DND-41 (cell line): ENCODE measurements at regions not wholly inside any gene's neighbourhood (a gene's known extent, or its start where the extent isn't known, plus 50 kb on each side); places are given as distances from the start of the nearest gene placed in this dataset.

Experiments used
- ATAC-seq: fragments of 200-7000 bp; cut with Tn5 transposase; 3 replicates; pipeline ENCODE4 v1.9.1; 2021; ENCODE audit warnings: low read depth; ENCODE audit not compliant: insufficient read depth
- DNase-seq: peaks from one replicate; pipeline ENCODE4 v3.0.0-alpha.2; 2020
- H2AFZ ChIP-seq: 2 replicates; pipeline ENCODE4 v1.6.0; 2012; ENCODE audit warnings: low read depth, low read length
- H3K27ac ChIP-seq: 2 replicates; pipeline ENCODE4 v1.5.1; 2012; ENCODE audit warnings: low read length, inconsistent platforms
- H3K27me3 ChIP-seq: fragments of 200-600 bp; sonication (generic); 2 replicates; pipeline ENCODE4 v1.6.0; 2012; ENCODE audit warnings: low read length, mild to moderate bottlenecking, inconsistent platforms; ENCODE audit not compliant: insufficient read depth, poor library complexity
- H3K36me3 ChIP-seq: 2 replicates; pipeline ENCODE4 v1.5.1; 2012; ENCODE audit warnings: low read length, inconsistent platforms; ENCODE audit not compliant: insufficient read depth
- H3K4me1 ChIP-seq: 2 replicates; pipeline ENCODE4 v1.5.1; 2012; ENCODE audit warnings: mild to moderate bottlenecking, low read length; ENCODE audit not compliant: insufficient read depth
- H3K4me2 ChIP-seq: 2 replicates; pipeline ENCODE4 v1.6.0; 2012; ENCODE audit warnings: mild to moderate bottlenecking, moderate library complexity, low read length, inconsistent platforms; ENCODE audit not compliant: insufficient read depth
- H3K4me3 ChIP-seq, 2 experiments: fragments of 200-600 bp in 1 of 2; shearing (Covaris generic) in 1 of 2; 2 replicates each; pipeline ENCODE4 v1.5.1; 2012 to 2016; ENCODE audit warnings: inconsistent platforms in 2 of 2, low read length in 2 of 2, mild to moderate bottlenecking in 2 of 2, low read depth in 1 of 2, moderate library complexity in 1 of 2
- H3K79me2 ChIP-seq: 2 replicates; pipeline ENCODE4 v1.6.0; 2012; ENCODE audit warnings: low read length, inconsistent platforms; ENCODE audit not compliant: insufficient read depth
- H3K9ac ChIP-seq: 2 replicates; pipeline ENCODE4 v1.6.0; 2012; ENCODE audit warnings: low read depth, mild to moderate bottlenecking, inconsistent platforms, low read length, moderate library complexity
- H3K9me3 ChIP-seq: 2 replicates; pipeline ENCODE4 v1.5.1; 2012; ENCODE audit warnings: low read length, moderate library complexity, mild to moderate bottlenecking, inconsistent platforms; ENCODE audit not compliant: insufficient read depth, severe bottlenecking
- H4K20me1 ChIP-seq: 2 replicates; pipeline ENCODE4 v1.6.0; 2012; ENCODE audit warnings: low read length; ENCODE audit not compliant: insufficient read depth
- EZH2 ChIP-seq: IDR thresholded peaks from 3 replicates; pipeline ENCODE4 v1.6.1; 2012; ENCODE audit warnings: borderline replicate concordance, low read depth, mild to moderate bottlenecking, moderate library complexity, low read length, inconsistent platforms; ENCODE audit not compliant: severe bottlenecking
- TF ChIP-seq, protein P1 (sequence below): IDR thresholded peaks from 2 replicates; pipeline ENCODE4 v1.5.1; 2012; ENCODE audit warnings: borderline replicate concordance, low read length, moderate library complexity, mild to moderate bottlenecking; ENCODE audit not compliant: poor library complexity, severe bottlenecking; ENCODE audit errors: extremely low read depth

GRCh38 chr4:82104578-82104977 is 269.2 kb downstream of the HNRNPD start:
- no peak overlapping the region for H3K27ac ChIP-seq
- TF ChIP-seq EZH2: no peak
- TF ChIP-seq, protein P1, sequence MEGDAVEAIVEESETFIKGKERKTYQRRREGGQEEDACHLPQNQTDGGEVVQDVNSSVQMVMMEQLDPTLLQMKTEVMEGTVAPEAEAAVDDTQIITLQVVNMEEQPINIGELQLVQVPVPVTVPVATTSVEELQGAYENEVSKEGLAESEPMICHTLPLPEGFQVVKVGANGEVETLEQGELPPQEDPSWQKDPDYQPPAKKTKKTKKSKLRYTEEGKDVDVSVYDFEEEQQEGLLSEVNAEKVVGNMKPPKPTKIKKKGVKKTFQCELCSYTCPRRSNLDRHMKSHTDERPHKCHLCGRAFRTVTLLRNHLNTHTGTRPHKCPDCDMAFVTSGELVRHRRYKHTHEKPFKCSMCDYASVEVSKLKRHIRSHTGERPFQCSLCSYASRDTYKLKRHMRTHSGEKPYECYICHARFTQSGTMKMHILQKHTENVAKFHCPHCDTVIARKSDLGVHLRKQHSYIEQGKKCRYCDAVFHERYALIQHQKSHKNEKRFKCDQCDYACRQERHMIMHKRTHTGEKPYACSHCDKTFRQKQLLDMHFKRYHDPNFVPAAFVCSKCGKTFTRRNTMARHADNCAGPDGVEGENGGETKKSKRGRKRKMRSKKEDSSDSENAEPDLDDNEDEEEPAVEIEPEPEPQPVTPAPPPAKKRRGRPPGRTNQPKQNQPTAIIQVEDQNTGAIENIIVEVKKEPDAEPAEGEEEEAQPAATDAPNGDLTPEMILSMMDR: no peak
- H3K4me3 ChIP-seq: no peak overlapping the region
- no peaks in the 10 kb centered on the region for H4K20me1 ChIP-seq
- no peaks in the 10 kb centered on the region for H3K36me3 ChIP-seq
- H3K79me2 ChIP-seq: no peaks in the 10 kb centered on the region
- DNase-seq: no peak
- no peaks in the 10 kb centered on the region for H3K27me3 ChIP-seq
- H2AFZ ChIP-seq: no peak overlapping the region
- no peak overlapping the region for H3K9ac ChIP-seq
- no peak overlapping the region for H3K4me2 ChIP-seq
- no peaks in the 10 kb centered on the region for H3K9me3 ChIP-seq
- no peaks in the 10 kb centered on the region for H3K4me1 ChIP-seq
- ATAC-seq: no peak

- no peak overlapping the region for H3K4me2 ChIP-seq
- no peaks in the 10 kb centered on the region for H3K4me1 ChIP-seq
- no peaks in the 10 kb centered on the region for H3K36me3 ChIP-seq
- no peak overlapping the region for H3K4me3 ChIP-seq
- no peaks in the 10 kb centered on the region for H3K27me3 ChIP-seq
- TF ChIP-seq, protein P1: no peak
- no peak for TF ChIP-seq EZH2
- H3K79me2 ChIP-seq: no peaks in the 10 kb centered on the region
- ATAC-seq (no peak), DNase-seq (no peak)
- no peak overlapping the region for H3K27ac ChIP-seq
- no peaks in the 10 kb centered on the region for H3K9me3 ChIP-seq
- H2AFZ ChIP-seq: no peak overlapping the region
- no peaks in the 10 kb centered on the region for H4K20me1 ChIP-seq
- no peak overlapping the region for H3K9ac ChIP-seq
These were observed 273.7 kb downstream of the HNRNPD start for GRCh38 chr4:82099928-82100579.

DNA sequence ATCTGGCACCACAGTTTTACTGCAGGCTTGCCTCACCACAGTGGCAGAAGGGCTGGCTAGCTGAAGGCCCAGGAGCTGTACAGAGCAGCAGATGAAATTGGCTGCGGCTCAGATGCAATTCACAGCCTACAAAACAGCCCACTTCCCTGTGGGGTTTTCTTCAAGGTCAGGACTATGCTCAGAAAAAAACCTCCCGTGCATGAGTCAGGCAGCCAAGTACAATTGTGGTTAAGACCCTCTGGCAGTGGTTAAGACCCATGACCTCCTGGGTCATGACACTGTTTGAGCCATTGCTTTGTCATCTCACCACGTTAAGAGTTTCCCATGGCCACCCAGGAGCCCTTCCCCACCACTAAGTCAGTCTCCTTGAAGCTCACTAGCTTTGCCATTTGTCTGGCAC is 276.3 kb downstream of the HNRNPD start:
- Histone ChIP-seq H3K4me2 (no peak overlapping the region), H3K27ac (no peak overlapping the region), H3K4me1 (no peaks in the 10 kb centered on the region), H3K79me2 (no peaks in the 10 kb centered on the region), H2AFZ (no peak overlapping the region), H3K9me3 (no peaks in the 10 kb centered on the region), H3K9ac (no peak overlapping the region), H3K36me3 (no peaks in the 10 kb centered on the region), H3K4me3 (no peak overlapping the region), H3K27me3 (no peaks in the 10 kb centered on the region), H4K20me1 (no peaks in the 10 kb centered on the region)
- DNase-seq: no peak
- TF ChIP-seq, protein P1: no peak
- TF ChIP-seq EZH2: no peak
- ATAC-seq: 0 out of 3 replicates have a peak, but pooled peaks have one; percentile 17

- H3K79me2 ChIP-seq: no peaks in the 10 kb centered on the region
- H3K9ac ChIP-seq: no peak overlapping the region
- no peaks in the 10 kb centered on the region for H3K9me3 ChIP-seq
- H3K4me2 ChIP-seq: no peak overlapping the region
- peaks cover 5% of the 10 kb centered on the region for H3K27me3 ChIP-seq
- TF ChIP-seq, protein P1: no peak
- TF ChIP-seq EZH2: no peak
- no peaks in the 10 kb centered on the region for H3K4me1 ChIP-seq
- no peak for ATAC-seq
- H3K27ac ChIP-seq: no peak overlapping the region
- no peaks in the 10 kb centered on the region for H4K20me1 ChIP-seq
- no peak overlapping the region for H3K4me3 ChIP-seq
- no peak overlapping the region for H2AFZ ChIP-seq
- H3K36me3 ChIP-seq: no peaks in the 10 kb centered on the region
- no peak for DNase-seq
These were observed 283.1 kb downstream of the HNRNPD start for GRCh38 chr4:82090717-82091116.
